ENCODE measurements at regions not wholly inside any gene's neighbourhood (a gene's known extent, or its start where the extent isn't known, plus 50 kb on each side); places are given as distances from the start of the nearest gene placed in this dataset.

GRCh38 chr4:84434344-84434743 is 64.7 kb downstream of the NKX6-1 start:
- Histone ChIP-seq H3T11ph (ENCODE audit: low read length) (no peak overlapping the region), H3K56ac (ENCODE audit: insufficient read length, low read depth, low read length) (no peak overlapping the region), H3K23me2 (ENCODE audit: insufficient read length, low read depth, low read length, poor library complexity, severe bottlenecking) (no peaks in the 10 kb centered on the region), H2BK120ac (ENCODE audit: low read depth, low read length, poor library complexity, severe bottlenecking) (no peak overlapping the region), H3K23ac (ENCODE audit: insufficient read length, low read depth, low read length) (no peak overlapping the region), H2AFZ (ENCODE audit: low read length) (no peak overlapping the region), H3K9me3 (ENCODE audit: control insufficient read depth, low read depth, low read length) (no peaks in the 10 kb centered on the region), H3K4ac (ENCODE audit: low read depth, low read length) (no peak overlapping the region), H4K5ac (ENCODE audit: insufficient read length, low read depth, low read length) (no peak overlapping the region), H2BK15ac (ENCODE audit: low read depth, low read length) (no peak overlapping the region), H3K27ac (ENCODE audit: insufficient read length, low read depth, low read length) (no peak overlapping the region), H4K20me1 (ENCODE audit: control insufficient read depth, insufficient read depth, insufficient read length) (no peaks in the 10 kb centered on the region), H3K4me2 (ENCODE audit: insufficient read depth, insufficient read length, low read length) (no peak overlapping the region), H3K18ac (ENCODE audit: insufficient read length, low read depth, low read length) (no peak overlapping the region), H2BK20ac (ENCODE audit: low read depth, low read length, poor library complexity, severe bottlenecking) (no peak overlapping the region), H4K91ac (ENCODE audit: insufficient read length, low read depth, low read length) (no peak overlapping the region), H3K79me1 (ENCODE audit: insufficient read depth, low read depth, low read length, poor library complexity, severe bottlenecking) (no peaks in the 10 kb centered on the region), H3K27me3 (ENCODE audit: insufficient read depth, low read length) (no peaks in the 10 kb centered on the region), H3K14ac (ENCODE audit: insufficient read depth, low read length) (no peak overlapping the region), H2BK5ac (ENCODE audit: insufficient read length, low read length) (no peak overlapping the region), H4K8ac (replicated peaks; ENCODE audit: insufficient read length, low read depth, low read length) (no peak overlapping the region), H3K9ac (ENCODE audit: extremely low read depth, insufficient read length, low read length) (no peak overlapping the region), H3K79me2 (ENCODE audit: insufficient read depth, low read length) (no peaks in the 10 kb centered on the region), H3K4me1 (ENCODE audit: insufficient read depth, low read length) (no peaks in the 10 kb centered on the region), H2BK12ac (ENCODE audit: insufficient read length, low read depth, low read length) (no peak overlapping the region), H2AK5ac (ENCODE audit: insufficient read length, low read length) (no peak overlapping the region)
- Mint-ChIP-seq H3K27me3 (ENCODE audit: low read depth) (no peaks in the 10 kb centered on the region), H3K4me3 (no peak overlapping the region), H3K36me3 (ENCODE audit: insufficient read depth in 1 of 3, low read depth in 3 of 3) (no peaks in the 10 kb centered on the region), H3K4me1 (peaks cover 13% of the 10 kb centered on the region in 2 experiments), H3K27ac (no peak overlapping the region; a peak in 1 of 7 replicates), H3K9me3 (no peaks in the 10 kb centered on the region)
- no peak for TF ChIP-seq CTCF (conservative IDR thresholded peaks at IDR 0.05)
- no peak for DNase-seq
- WGBS (ENCODE audit: extremely low coverage, insufficient read length, low lambda C conversion rate), result no CpG with 5 or more reads among the region's 3 CpGs
